CD14-positive monocyte (primary cell): ENCODE measurements at regions not wholly inside any gene's neighbourhood (a gene's known extent, or its start where the extent isn't known, plus 50 kb on each side); places are given as distances from the start of the nearest gene placed in this dataset.

ENCODE experiments used
- DNase-seq, 3 donors: peaks; one replicate each; pipeline ENCODE4 v3.0.0-alpha.2; 2011 to 2022
- H2AFZ ChIP-seq: 2 replicates; pipeline ENCODE4 v1.6.0; 2012; ENCODE audit warnings: mild to moderate bottlenecking, low read depth, low read length, inconsistent platforms; ENCODE audit not compliant: insufficient read depth, poor library complexity, severe bottlenecking
- H3K27ac ChIP-seq, 2 donors: 1 replicate in 1 of 2; 2 replicates in 1 of 2; pipeline ENCODE4 v1.5.1; 2012 to 2013; ENCODE audit warnings: low read length in 2 of 2, control low read depth in 1 of 2, inconsistent platforms in 1 of 2, low read depth in 1 of 2, mild to moderate bottlenecking in 1 of 2
- H3K27me3 ChIP-seq, 2 donors: one replicate each; pipeline versions ENCODE4 v1.6.0 to v1.6.1; 2011 to 2013; ENCODE audit warnings: low read length in 2 of 2; ENCODE audit not compliant: control insufficient read depth in 2 of 2, insufficient read depth in 2 of 2
- H3K36me3 ChIP-seq, 2 donors: replicated peaks in 1 of 2; 1 replicate in 1 of 2; 2 replicates in 1 of 2; pipeline versions ENCODE4 v1.5.1 to v1.6.1; 2012 to 2013; ENCODE audit warnings: low read length in 2 of 2, control low read depth in 1 of 2, inconsistent platforms in 1 of 2, mild to moderate bottlenecking in 1 of 2; ENCODE audit not compliant: insufficient read depth in 2 of 2, control insufficient read depth in 1 of 2
- H3K4me1 ChIP-seq, 2 donors: 1 replicate in 1 of 2; 2 replicates in 1 of 2; pipeline versions ENCODE4 v1.5.1 to v1.6.1; 2012 to 2013; ENCODE audit warnings: low read length in 2 of 2, control low read depth in 1 of 2, inconsistent platforms in 1 of 2, mild to moderate bottlenecking in 1 of 2, moderate library complexity in 1 of 2; ENCODE audit not compliant: insufficient read depth in 2 of 2, control insufficient read depth in 1 of 2
- H3K4me2 ChIP-seq: replicated peaks from 2 replicates; pipeline ENCODE3; 2012; ENCODE audit warnings: low read length, moderate library complexity, mild to moderate bottlenecking; ENCODE audit not compliant: poor library complexity, severe bottlenecking; ENCODE audit errors: extremely low read depth
- H3K4me3 ChIP-seq, 3 experiments: fragments of 200-600 bp in 1 of 3; sonication (generic) in 1 of 3; replicated peaks in 1 of 3; 1 replicate in 2 of 3; 2 replicates in 1 of 3; pipeline ENCODE4 v1.5.1; 2011 to 2013; ENCODE audit warnings: low read length in 3 of 3, mild to moderate bottlenecking in 3 of 3, control low read depth in 2 of 3, low read depth in 2 of 3, inconsistent platforms in 1 of 3, moderate library complexity in 1 of 3
- H3K79me2 ChIP-seq: 2 replicates; pipeline ENCODE4 v1.6.0; 2012; ENCODE audit warnings: mild to moderate bottlenecking, control low read depth, inconsistent platforms, low read length, moderate library complexity; ENCODE audit not compliant: insufficient read depth
- H3K9ac ChIP-seq: 2 replicates; pipeline ENCODE4 v1.6.0; 2017; ENCODE audit warnings: low read length, mild to moderate bottlenecking; ENCODE audit not compliant: insufficient read depth, poor library complexity, severe bottlenecking
- H3K9me3 ChIP-seq, 2 donors: replicated peaks in 1 of 2; 1 replicate in 1 of 2; 2 replicates in 1 of 2; pipeline versions ENCODE4 v1.5.1 to v1.6.1; 2012 to 2013; ENCODE audit warnings: low read length in 2 of 2, control low read depth in 1 of 2; ENCODE audit not compliant: control insufficient read depth in 1 of 2, insufficient read depth in 1 of 2
- H4K20me1 ChIP-seq: 2 replicates; pipeline ENCODE4 v1.6.0; 2012; ENCODE audit warnings: mild to moderate bottlenecking, low read length, control low read depth, moderate library complexity; ENCODE audit not compliant: insufficient read depth
- H3K27ac Mint-ChIP-seq, 7 donors: one replicate each; pipeline ENCODE4 v1.8.0; 2020; ENCODE audit warnings: mild to moderate bottlenecking in 7 of 7, mixed read lengths in 7 of 7, moderate library complexity in 6 of 7, inconsistent platforms in 2 of 7
- H3K27me3 Mint-ChIP-seq, 3 donors: one replicate each; pipeline ENCODE4 v1.8.0; 2021 to 2022; ENCODE audit warnings: low read depth in 3 of 3, mild to moderate bottlenecking in 3 of 3, mixed read lengths in 3 of 3, moderate library complexity in 3 of 3, inconsistent platforms in 1 of 3
- H3K36me3 Mint-ChIP-seq, 2 donors: one replicate each; pipeline ENCODE4 v1.8.0; 2020; ENCODE audit warnings: mixed read lengths in 2 of 2, inconsistent platforms in 1 of 2, mild to moderate bottlenecking in 1 of 2
- H3K4me1 Mint-ChIP-seq: one replicate; pipeline ENCODE4 v1.8.0; 2020; ENCODE audit warnings: mild to moderate bottlenecking, mixed read lengths
- H3K4me3 Mint-ChIP-seq, 2 donors: one replicate each; pipeline ENCODE4 v1.8.0; 2020; ENCODE audit warnings: mild to moderate bottlenecking in 2 of 2, mixed read lengths in 2 of 2, moderate library complexity in 1 of 2
- H3K9me3 Mint-ChIP-seq, 7 donors: one replicate each; pipeline ENCODE4 v1.8.0; 2020 to 2022; ENCODE audit warnings: mixed read lengths in 7 of 7, mild to moderate bottlenecking in 6 of 7, moderate library complexity in 6 of 7, inconsistent platforms in 2 of 7
- CTCF ChIP-seq: fragments of 200-600 bp; IDR thresholded peaks from one replicate; pipeline ENCODE4 v1.8.0; 2022; ENCODE audit warnings: antibody characterized with exemption, mild to moderate bottlenecking
- WGBS: methylation state at CpG from one replicate; pipeline ENCODE4 v1.1.5; 2013; ENCODE audit warnings: missing lambda C conversion rate; ENCODE audit not compliant: insufficient coverage; 5-methylcytosine and 5-hydroxymethylcytosine counted together
- intact Hi-C, 2 donors: fragments of 100-400 bp; cut with micrococcal nuclease; formaldehyde crosslinking; loops; one replicate each; pipeline versions ENCODE4 v1.15.0 to v1.15.1; 2023

- H3K4me2 ChIP-seq = no peak overlapping the region
- H3K36me3 Mint-ChIP-seq = no peaks in the 10 kb centered on the region
- no peaks in the 10 kb centered on the region for H3K27me3 ChIP-seq
- no peak overlapping the region for H3K27ac Mint-ChIP-seq
- H3K4me3 Mint-ChIP-seq = no peak overlapping the region
- H3K9me3 ChIP-seq = no peaks in the 10 kb centered on the region
- no peak for DNase-seq
- H3K79me2 ChIP-seq = no peaks in the 10 kb centered on the region
- H3K27me3 Mint-ChIP-seq = peaks cover 0 to 4% (median 2%) of the 10 kb centered on the region in 3 donors
- H2AFZ ChIP-seq = no peak overlapping the region
- peaks cover 0 to 12% of the 10 kb centered on the region in 2 donors for H3K4me1 ChIP-seq
- no peaks in the 10 kb centered on the region for H4K20me1 ChIP-seq
- H3K36me3 ChIP-seq = no peaks in the 10 kb centered on the region
- intact Hi-C loops = no loop called here
- no peak overlapping the region for H3K4me3 ChIP-seq
- peaks cover 0 to 9% (median 4%) of the 10 kb centered on the region in 7 donors for H3K9me3 Mint-ChIP-seq
- WGBS = no CpG with 5 or more reads among the region's 6 CpGs
- peaks cover 23% of the 10 kb centered on the region for H3K4me1 Mint-ChIP-seq
- TF ChIP-seq CTCF = no peak
- no peak overlapping the region for H3K9ac ChIP-seq
- no peak overlapping the region for H3K27ac ChIP-seq
These were observed 560.6 kb downstream of the TLE1 start for GRCh38 chr9:81128701-81129100.

GRCh38 chr9:81125446-81126092, 563.8 kb downstream of the TLE1 start:
- H3K9me3 ChIP-seq = peaks cover 6 to 20% of the 10 kb centered on the region in 2 donors
- no peak overlapping the region for H3K4me3 Mint-ChIP-seq
- TF ChIP-seq CTCF = no peak
- H3K4me1 ChIP-seq = peaks cover 0 to 4% of the 10 kb centered on the region in 2 donors
- no peak overlapping the region for H3K9ac ChIP-seq
- no peak overlapping the region for H3K27ac ChIP-seq
- H3K9me3 Mint-ChIP-seq = peaks cover 6 to 16% (median 13%) of the 10 kb centered on the region in 7 donors
- H3K79me2 ChIP-seq = no peaks in the 10 kb centered on the region
- no peak for DNase-seq
- H3K36me3 ChIP-seq = no peaks in the 10 kb centered on the region
- H2AFZ ChIP-seq = no peak overlapping the region
- H3K27me3 ChIP-seq = no peaks in the 10 kb centered on the region
- H3K27ac Mint-ChIP-seq = no peak overlapping the region
- H4K20me1 ChIP-seq = no peaks in the 10 kb centered on the region
- H3K27me3 Mint-ChIP-seq = peaks cover 0 to 4% (median 2%) of the 10 kb centered on the region in 3 donors
- intact Hi-C loops = no loop called here
- no peak overlapping the region for H3K4me3 ChIP-seq
- 70% methylated on average over 2 of the region's 3 CpGs for WGBS
- H3K36me3 Mint-ChIP-seq = no peaks in the 10 kb centered on the region
- H3K4me1 Mint-ChIP-seq = peaks cover 10% of the 10 kb centered on the region
- no peak overlapping the region for H3K4me2 ChIP-seq
